HG02623 (cell line): ENCODE measurements at regions not wholly inside any gene's neighbourhood (a gene's known extent, or its start where the extent isn't known, plus 50 kb on each side); places are given as distances from the start of the nearest gene placed in this dataset.

Source experiments
- ATAC-seq: cut with Tn5 transposase; IDR thresholded peaks from one replicate; pipeline ENCODE4 v1.9.1; 2021; ENCODE audit warnings: moderate library complexity; ENCODE audit not compliant: unreplicated experiment

DNA sequence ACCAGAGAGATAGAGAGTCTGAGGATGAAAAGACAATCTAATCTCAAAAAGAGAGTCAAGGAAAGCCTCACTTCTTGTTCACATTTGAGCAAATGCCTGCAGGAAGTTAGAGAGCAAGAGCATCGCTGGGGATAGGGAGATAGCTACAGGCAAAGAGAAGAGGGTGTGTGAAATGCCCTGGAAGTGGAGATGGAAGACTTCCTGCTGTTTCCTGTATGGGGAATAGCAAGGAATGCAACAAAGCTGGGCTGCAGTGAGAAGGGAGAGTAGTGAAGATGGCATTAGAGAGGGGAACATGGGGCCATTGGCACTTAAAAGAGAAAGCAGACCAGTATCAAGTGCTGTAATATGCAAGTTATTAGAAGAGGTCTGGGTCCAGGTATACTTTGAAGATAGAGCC is 488.6 kb downstream of the METTL4 start:
- no peak for ATAC-seq

DNA sequence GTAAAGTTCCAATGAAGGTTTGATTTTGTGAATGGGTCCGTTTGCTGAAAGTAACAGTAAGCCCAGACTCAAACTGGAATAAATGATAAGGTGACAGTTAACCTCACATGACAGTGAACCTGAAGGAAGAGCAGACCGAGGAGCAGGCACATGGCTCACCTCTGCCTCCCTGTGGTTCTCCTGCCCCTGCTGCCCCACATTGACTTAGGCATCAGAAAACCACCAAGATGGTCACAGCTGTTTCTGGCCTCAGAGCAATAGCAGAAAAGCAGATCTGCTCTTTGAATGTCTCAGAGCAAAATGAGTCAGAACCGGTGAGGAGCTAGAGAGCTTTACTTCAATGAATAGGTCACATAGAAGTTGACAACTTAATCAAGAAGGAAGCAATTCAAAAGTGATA is 487.6 kb downstream of the METTL4 start:
- ATAC-seq, result no peak

DNA sequence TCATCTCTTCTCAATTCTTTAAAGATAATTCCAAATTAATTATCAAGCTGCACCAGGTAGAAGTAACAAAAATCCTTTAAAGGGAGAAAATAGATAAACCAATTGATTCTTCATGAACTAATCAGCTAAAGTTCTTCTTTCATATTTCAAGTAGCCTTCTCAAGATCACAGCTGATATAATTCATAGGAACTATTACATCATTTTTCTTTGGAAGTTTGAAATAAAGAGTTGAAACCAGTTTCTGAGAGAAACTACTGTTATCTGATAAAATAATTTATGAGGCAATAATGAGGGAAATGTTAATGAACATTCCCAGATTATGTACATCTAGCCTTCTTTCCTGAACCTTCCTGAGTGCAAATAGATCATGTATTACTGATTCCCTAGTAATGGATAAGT is 484.9 kb downstream of the METTL4 start:
- no peak for ATAC-seq

DNA sequence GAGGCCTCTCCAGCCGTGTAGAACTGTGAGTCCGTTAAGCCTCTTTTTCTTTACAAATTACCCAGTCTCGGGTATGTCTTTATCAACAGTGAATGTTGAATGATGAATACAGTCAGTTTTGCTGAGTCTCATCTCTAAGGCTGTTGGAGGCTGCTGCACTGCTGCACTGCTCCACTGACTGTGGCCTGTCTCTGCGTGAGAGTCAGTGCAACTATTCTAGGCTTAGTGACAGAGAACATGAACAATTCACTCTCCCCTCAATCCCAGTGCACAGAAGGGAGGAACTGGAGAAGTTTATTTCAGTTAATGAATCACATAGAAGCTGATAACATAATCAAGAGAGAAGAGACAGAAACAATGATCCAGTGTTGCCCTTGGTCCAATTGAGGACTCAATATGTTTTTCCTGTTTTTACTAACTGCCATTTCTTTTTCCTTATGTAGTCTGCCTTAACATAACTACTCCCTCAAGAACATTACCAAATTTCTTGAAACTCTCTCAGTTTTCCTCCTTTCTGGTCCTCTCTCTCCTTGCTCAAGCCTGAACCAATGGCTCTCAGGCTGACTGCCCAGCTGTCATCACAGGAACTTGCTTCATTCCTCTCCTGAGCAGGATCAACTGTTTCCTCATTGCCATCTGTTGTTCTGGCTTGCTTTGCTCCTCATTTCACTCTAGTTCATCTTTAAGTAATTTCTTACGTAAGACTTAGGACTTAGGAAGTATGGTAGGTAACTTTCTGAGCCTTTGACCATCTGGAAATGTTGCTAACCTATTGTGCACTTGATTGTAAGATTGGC is 483.2 kb downstream of the METTL4 start:
- ATAC-seq, result no peak

DNA sequence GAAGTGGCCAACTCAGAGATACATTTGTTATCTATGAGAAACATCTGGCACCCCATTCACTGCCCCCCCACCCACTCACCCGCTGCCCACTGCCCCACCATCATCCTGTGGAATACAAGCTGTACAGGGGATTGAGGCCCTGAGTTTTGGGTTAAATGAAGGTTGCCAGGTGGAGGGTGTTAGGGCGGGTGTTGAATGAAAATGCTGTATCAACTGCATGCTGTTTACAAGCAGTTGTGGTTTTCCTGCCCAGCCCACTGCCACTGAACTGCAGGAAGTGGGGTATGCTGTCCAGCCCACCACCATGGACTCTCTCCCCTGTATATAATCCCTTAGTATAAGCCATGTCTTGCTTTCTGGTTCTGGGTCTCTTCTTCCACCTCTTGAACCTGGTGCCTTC is 481.9 kb downstream of the METTL4 start:
- no peak for ATAC-seq

DNA sequence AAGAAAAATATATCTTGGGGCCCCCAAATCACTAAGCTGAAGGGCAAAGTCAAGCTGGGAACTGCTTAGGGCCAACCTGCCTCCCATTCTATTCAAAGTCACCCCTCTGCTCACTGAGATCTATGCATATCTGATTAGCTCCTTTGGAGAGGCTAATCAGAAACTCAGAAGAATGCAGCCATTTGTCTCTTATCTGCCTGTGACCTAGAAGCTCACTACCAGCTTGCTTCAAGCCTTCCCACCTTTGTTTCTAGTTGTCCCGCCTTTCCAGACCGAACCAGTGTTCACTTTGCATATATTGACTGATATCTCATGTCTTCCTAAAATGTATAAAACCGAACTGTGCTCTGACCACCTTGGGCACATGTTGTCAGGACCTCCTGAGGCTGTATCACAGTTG is 479.4 kb downstream of the METTL4 start:
- ATAC-seq, result no peak

DNA sequence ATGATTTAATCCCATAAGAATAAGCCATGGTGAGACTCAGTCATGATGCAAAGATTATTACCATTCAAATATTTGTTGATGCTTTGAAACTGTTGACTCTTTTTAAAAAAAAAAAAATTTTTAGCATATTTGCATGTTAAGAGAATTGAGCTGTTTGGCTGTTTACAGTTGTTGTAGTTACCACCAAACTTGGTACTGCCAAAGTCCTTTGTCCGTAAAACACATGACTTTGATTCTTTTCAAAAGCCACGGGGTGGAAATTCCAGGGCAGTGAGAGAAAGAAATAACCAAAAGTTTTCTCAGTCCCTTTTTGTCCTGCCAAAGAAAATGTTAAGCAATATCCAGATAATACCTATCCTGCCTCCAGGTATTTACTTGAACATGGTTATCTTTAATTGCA is 474.8 kb downstream of the METTL4 start:
- no peak for ATAC-seq

DNA sequence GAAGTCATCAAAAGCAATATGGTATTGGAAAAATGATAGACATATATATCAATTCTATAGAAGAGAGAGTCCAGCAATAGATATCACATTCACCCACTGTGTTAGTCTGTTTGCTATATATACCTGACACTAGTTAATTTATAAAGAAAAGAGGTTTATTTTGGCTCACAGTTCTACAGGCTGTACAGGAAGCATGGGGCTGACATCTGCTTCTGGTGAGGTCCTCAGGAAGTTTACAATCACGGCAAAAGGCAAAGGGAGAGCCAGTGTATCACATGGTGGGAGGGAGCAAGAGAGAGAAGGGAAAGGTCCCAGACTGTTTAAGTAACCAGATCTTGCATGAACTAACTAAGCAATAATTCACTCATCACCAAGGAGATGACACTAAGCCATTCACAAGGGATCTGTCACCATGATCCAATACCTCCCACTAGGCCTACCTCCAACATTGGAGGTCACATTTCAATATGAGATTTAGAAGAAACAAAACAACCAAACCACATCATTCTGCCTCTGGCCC is 470.6 kb downstream of the METTL4 start:
- ATAC-seq, result no peak

DNA sequence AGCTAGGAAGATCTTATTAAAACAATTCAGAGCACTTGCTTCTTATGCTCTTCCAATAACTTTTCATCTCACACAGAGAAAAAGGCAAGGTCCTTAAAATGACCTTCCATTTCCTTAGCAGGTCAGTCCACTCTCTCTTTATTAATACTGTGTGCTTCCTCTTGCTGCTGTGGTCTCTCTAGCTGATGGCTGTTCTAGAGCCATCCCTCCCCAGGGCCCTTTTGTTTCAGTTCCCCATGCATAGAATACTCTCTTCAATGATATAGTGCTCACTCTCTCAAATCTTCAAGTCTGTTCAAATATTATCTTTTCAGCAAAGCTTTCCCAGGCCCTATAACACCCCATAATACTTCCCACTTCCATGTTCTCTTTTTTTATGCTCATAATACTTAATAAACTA is 469.3 kb downstream of the METTL4 start:
- ATAC-seq, result no peak

DNA sequence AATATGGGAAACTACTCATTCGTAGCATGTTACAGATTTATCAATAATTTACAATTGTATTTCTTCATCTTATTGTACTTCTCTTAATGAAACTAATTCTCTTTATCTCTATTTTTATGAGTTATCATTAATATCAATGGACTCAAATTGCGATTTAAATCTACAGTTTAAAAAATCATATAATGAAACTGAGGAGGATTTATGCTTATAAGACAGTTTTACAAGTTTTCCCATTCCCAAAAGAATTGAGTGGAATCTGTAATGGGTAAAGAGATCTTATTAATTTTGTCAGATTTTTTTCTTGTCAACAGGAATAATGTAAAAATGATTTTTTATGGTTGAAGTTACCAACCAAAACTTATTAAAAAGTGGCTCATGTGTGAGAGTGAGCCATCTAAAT is 468.0 kb downstream of the METTL4 start:
- no peak for ATAC-seq

DNA sequence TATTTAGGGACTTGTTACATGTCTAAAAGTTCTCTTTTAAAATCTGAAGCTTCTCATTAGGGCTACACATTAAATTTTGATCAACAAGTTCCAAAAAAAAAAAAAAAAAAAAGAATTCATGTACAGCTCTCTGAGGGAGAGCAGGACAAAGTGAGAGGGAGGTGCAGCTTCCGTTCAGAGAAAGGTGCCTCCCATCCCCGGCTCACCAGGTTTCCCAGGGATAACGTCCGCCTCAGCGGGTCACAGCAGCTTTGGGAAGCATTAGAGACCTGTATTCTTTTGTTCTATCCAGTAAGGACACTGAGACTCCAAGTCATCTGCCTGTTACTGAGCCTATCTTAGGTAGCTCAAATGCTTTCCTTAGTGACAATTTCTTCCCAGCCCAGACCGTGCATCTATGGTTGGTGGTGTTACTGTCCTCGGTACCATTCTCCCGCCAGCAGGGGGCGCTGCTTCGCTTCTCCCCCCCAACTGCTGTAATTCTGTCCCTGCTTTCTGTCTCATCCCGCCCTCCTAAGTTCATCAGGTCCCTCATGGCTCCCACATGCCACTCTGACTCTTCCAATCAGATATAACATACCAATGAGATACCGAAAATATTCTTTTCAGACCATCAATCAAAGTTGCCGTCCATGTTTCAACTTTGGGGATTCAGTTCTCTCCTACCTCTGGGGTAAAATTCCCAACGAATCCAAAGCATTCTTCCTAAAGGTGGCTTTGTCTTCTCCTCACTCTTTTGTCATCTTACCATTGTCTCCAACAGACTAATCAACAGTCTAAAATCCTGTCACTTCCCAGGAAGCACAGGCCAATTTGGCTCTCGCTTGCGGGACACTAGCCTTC is 466.5 kb downstream of the METTL4 start:
- ATAC-seq, result peak; percentile 88

DNA sequence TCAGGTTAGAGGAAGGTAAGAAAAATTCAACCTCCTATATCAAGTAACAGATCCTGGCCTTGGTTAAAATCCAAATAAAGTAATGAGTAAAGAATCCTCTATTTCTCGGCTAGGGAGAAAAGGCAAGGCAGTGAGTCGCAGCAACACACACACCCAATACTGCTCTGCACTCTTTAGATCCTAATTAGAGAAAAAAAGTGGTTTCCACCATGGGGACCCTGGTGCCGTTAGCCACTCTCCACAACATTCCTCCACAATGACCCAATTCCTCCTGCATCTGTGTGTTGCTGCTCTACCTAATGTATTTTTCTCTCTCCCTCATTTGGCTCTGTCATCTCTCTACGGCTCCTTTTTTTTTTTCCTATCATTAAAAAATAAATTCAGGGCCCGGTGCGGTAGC is 462.7 kb downstream of the METTL4 start:
- no peak for ATAC-seq

DNA sequence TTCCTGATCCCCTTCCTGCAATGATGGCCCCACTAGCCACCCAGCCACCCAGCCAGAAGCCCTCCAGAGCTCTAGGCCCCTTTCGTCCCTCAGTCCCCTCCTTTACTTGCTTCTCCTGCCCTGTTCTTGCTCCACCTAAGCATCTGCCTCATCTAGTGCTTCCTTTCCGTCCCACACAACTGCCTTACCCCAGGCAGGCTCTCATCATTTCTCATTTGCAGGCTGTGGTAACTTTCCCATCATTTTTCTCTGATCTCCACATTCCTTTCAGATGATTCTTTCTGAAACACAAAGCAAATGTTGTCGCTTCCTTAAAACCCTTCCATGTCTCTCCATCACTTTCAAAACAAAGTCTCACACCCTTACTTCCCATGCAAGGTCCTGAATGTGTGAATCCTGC is 459.8 kb downstream of the METTL4 start:
- no peak for ATAC-seq

DNA sequence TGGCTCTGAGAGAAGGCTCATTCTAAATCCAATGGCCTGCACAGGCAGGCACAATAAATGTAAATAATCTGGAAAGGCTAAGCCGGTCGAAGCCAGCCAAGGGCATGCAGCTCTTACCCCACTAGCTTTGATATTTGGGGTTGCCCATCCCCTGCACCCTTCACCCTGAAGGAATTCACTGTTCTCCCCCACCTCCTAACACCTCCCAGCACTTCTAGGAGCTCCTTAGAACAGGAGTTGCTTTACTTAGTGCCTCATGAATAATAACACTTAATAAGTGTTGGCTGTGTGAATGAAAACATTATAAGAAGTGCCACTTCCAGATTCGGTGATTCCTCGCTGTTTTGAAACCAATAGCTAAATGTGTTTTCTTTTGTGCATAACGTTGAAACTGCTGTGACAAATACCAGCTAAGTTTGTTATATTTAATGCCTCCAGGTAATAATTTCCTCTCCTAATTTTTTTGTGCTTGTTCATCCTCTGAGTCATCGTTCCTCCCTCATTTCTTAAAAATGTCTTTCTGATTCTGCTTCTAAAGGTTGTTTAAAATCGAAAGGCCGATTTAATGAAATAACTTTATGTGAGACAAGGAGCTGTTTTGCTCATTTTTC is 458.8 kb downstream of the METTL4 start:
- no peak for ATAC-seq

DNA sequence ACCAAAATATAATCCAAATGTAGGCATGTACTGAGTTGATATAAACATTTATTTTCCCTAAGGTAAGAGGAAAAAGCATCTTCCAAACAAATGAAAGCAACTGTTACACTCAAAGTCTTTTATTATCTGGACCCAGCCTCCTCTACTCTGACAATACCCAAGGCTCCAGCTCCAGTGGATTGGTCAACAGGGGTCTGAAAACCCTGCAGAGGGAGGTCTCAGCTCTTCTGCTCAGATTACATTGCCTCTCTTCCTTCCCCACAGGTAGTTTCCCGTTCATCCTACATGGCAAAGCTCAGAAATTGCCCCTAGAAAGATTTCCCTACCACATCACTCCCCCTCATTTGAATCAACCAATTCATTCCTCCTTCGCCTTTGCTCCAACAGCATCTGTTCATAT is 457.0 kb downstream of the METTL4 start:
- no peak for ATAC-seq

DNA sequence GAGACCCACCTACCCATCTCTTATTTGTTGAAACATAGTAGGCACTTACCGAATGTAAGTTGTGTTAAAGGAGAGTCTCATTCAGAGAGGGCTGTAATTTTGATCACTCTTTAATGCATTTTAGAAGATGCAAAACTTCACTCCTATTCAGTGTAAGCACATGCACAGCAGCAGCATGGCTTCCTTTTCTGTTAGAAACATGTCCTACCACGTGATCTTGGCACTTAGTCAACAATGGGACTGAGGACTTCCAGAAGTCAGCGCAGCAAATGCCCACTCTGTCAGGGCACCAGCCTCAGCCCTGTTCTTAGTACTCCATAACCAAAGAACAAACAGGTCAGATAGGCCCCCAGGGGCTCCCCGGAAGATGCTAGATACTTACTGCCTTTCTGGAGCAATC is 456.5 kb downstream of the METTL4 start:
- no peak for ATAC-seq

DNA sequence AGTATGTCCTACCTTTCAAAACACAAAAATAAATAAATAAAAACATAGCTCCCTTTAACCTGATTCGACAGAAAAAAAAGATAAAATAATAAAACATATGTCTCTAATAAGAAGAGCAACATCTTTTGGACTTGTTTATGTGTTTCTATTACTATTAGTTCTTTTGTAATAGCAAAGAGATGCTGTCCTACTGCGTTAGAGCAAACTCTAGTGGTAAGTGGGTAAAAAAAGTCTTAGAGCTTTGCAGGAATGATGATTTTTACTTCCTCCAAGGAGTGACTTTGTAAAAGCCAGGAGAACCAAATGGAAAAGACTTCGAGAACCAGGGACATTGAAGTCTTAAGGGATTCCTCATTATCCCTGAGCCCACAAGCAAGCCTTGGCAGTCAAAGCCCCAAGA is 450.1 kb downstream of the METTL4 start:
- no peak for ATAC-seq

DNA sequence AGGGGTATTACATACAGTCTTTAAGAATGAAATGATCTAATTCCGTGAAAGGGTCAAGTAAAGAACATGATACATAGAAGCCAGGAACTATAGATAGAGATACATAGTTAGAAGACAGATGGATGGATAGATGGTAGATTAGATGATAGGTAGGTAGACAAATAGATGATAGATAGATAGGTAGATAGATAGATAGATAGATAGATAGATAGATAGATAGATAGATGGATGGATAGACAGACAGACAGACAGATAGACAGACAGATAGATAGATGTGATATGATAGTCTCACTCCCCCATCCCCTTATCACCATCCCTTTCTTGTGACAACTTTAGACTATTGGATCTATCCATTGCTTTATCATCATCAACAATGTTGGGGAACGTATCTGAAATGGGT is 448.2 kb downstream of the METTL4 start:
- ATAC-seq, result no peak

DNA sequence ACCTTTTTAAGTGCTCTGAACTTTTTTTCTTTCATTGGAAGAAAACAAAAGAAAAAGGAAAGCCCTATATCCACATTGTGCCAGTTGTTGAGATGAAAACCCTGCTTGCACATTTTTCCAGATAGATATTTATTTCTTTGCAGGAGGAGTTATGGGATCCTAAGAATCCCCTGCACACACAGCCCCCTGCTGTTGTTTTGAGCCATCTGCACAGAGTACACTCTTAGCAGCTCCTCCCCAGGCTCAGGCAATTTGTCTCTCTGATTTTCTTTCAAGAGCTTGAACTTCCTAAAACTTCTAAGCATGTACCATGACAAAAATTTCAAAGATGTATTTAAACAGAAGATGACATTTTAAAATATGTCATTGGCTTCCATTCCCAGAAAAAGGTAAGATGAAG is 436.9 kb downstream of the METTL4 start:
- no peak for ATAC-seq

DNA sequence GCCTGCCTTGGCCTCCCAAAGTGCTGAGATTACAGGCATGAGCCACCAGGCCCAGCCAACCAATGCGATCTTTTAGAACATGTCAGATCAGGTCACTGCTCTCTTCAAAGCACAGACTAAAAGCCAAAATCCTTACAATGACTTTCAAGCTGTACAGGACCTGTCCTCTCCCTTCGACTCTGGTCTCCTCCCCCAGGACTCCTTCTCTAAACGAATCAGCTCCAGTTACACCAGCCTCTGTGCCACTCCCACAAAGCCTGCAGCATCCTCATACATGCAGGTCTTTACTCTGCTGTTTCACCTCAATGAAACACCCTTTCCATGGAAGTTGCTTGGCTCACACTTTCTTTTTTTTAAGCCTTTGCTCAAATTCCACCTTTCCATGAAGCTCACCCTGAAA is 436.0 kb downstream of the METTL4 start:
- no peak for ATAC-seq

DNA sequence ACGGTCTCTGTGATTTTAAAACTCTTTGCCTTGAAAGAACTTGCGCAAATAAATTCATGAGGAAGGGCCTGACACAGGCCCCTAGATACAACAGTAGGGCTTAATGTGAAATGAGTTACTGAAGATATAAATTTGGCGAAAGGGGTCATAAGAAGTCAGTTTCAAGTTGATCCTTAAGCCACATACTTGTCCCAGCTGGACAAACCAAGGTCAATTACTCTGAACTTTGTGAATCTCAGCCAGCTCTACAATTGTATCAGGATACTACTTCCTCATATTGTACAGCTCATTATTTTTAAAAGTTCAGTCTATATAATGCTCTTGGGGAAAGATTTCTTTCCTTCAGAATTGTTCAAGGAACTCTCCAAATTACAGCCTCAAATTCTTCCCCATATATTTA is 432.8 kb downstream of the METTL4 start:
- no peak for ATAC-seq

DNA sequence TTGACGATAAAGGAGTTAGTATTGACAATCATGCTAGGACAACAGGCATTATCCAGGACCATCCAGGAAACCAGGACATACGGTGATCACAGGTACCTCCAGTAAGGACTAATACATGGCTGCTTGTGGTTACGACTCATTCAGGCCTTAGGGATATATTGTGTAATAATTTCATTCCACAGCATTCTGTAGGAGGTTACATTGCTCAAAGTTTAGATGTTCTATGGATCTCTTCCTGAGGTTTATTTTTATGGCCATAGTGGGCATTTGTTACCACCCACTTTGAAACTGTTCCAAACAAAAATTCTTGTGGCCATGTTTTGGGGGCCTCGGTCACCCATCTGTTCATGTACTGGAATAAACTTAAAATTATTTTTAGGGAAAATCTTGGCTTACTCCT is 431.6 kb downstream of the METTL4 start:
- no peak for ATAC-seq
